ENCODE measurements at regions not wholly inside any gene's neighbourhood (a gene's known extent, or its start where the extent isn't known, plus 50 kb on each side); places are given as distances from the start of the nearest gene placed in this dataset.

DNA sequence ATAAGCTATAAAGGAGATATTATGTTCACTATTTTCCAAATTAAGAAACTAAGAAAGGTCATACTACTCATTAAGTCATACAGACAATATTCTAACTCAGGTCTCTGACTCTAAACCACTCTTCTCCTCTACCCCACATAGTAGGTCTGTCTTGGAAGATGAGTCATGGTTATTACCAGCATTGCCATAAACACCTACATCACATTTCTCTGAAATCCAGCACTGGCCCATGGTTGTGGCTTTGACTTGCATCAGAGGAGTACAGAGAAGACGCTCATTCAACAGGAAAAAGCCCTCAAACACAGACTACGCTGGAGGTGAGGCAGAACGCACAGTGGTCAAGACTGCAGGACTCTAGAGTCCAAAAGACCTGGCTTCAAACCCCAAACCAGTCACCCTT is 476.8 kb downstream of the COG6 start:
- Histone ChIP-seq H3K4me1 (ENCODE audit: control insufficient read depth in 2 of 3, insufficient read depth in 2 of 3, low read depth in 1 of 3, low read length in 3 of 3) (peaks cover 0 to 3% (median 0%) of the 10 kb centered on the region in 3 donors), H3K9me3 (ENCODE audit: control insufficient read depth in 2 of 3, insufficient read depth in 1 of 3, low read length in 3 of 3) (no peaks in the 10 kb centered on the region), H3K36me3 (ENCODE audit: control insufficient read depth in 2 of 3, insufficient read depth in 3 of 3, low read length in 3 of 3) (no peaks in the 10 kb centered on the region), H3K27me3 (ENCODE audit: control insufficient read depth, insufficient read depth, low read length) (no peaks in the 10 kb centered on the region), H3K4me3 (ENCODE audit: low read length in 3 of 3) (no peak overlapping the region), H3K9ac (ENCODE audit: low read length in 3 of 3) (no peak overlapping the region), H3K27ac (ENCODE audit: low read depth in 2 of 2, low read length in 2 of 2) (no peak overlapping the region)
- intact Hi-C loops (cut with DNase I), result no loop called here
- no peak for FAIRE-seq
- DNase-seq, result no peak
- TF ChIP-seq, protein P1, sequence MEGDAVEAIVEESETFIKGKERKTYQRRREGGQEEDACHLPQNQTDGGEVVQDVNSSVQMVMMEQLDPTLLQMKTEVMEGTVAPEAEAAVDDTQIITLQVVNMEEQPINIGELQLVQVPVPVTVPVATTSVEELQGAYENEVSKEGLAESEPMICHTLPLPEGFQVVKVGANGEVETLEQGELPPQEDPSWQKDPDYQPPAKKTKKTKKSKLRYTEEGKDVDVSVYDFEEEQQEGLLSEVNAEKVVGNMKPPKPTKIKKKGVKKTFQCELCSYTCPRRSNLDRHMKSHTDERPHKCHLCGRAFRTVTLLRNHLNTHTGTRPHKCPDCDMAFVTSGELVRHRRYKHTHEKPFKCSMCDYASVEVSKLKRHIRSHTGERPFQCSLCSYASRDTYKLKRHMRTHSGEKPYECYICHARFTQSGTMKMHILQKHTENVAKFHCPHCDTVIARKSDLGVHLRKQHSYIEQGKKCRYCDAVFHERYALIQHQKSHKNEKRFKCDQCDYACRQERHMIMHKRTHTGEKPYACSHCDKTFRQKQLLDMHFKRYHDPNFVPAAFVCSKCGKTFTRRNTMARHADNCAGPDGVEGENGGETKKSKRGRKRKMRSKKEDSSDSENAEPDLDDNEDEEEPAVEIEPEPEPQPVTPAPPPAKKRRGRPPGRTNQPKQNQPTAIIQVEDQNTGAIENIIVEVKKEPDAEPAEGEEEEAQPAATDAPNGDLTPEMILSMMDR (IDR thresholded peaks at IDR 0.05; ENCODE audit: borderline replicate concordance, extremely low read depth, insufficient read depth), result no peak

DNA sequence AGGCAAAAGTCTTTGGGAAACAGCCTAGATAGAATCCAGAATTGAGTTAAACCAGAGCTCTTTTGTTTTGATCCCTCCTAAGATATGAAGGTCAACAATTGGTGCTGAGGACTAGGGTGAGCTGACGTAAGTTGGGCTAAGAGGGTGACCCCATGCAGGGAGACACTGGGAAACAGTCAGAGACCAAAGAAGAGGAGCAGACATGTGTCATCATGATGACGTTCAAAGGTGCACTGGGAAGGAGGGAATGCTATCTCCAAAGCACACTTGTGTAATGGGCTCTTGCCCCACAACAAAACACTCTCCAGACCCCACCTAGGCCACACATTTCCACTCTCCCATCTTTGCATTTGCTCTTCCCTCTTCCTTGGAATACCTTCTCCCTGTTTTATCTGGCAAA is 481.4 kb downstream of the COG6 start:
- Histone ChIP-seq H3K9me3 (ENCODE audit: control insufficient read depth in 2 of 3, insufficient read depth in 1 of 3, low read length in 3 of 3) (no peaks in the 10 kb centered on the region), H3K9ac (ENCODE audit: low read length in 3 of 3) (no peak overlapping the region), H3K27ac (ENCODE audit: low read depth in 2 of 2, low read length in 2 of 2) (no peak overlapping the region), H3K27me3 (ENCODE audit: control insufficient read depth, insufficient read depth, low read length) (no peaks in the 10 kb centered on the region), H3K4me3 (ENCODE audit: low read length in 3 of 3) (no peak overlapping the region), H3K4me1 (ENCODE audit: control insufficient read depth in 2 of 3, insufficient read depth in 2 of 3, low read depth in 1 of 3, low read length in 3 of 3) (no peaks in the 10 kb centered on the region), H3K36me3 (ENCODE audit: control insufficient read depth in 2 of 3, insufficient read depth in 3 of 3, low read length in 3 of 3) (no peaks in the 10 kb centered on the region)
- intact Hi-C loops (cut with DNase I), result no loop called here
- no peak for FAIRE-seq
- TF ChIP-seq, protein P1 (IDR thresholded peaks at IDR 0.05; ENCODE audit: borderline replicate concordance, extremely low read depth, insufficient read depth), result no peak
- DNase-seq, result no peak

DNA sequence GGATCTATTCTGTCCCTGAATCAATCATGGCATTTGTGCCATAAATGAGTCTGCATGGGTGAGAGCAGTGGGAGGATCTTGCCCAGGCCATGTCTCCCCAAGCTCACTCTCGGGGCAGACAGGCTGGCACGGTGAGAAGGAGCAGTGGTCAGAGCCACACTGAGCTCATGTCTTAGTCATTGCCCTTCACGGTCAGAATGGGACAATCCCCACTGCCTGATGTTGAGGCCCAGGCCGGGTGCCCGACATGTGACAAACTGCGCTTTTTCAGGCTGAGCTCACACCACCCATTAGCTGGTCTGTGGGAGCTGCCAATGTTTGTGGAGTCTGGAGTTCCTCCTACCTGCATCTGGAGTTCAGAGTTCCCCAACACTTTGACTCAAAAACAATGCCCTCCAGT is 481.9 kb downstream of the COG6 start:
- H3K9ac ChIP-seq (ENCODE audit: low read length in 3 of 3), result no peak overlapping the region
- intact Hi-C loops (cut with DNase I), result no loop called here
- TF ChIP-seq, protein P1 (IDR thresholded peaks at IDR 0.05; ENCODE audit: borderline replicate concordance, extremely low read depth, insufficient read depth), result no peak
- H3K36me3 ChIP-seq (ENCODE audit: control insufficient read depth in 2 of 3, insufficient read depth in 3 of 3, low read length in 3 of 3), result no peaks in the 10 kb centered on the region
- H3K27me3 ChIP-seq (ENCODE audit: control insufficient read depth, insufficient read depth, low read length), result no peaks in the 10 kb centered on the region
- H3K27ac ChIP-seq (ENCODE audit: low read depth in 2 of 2, low read length in 2 of 2), result no peak overlapping the region
- FAIRE-seq (no peak), DNase-seq (no peak)
- H3K4me1 ChIP-seq (ENCODE audit: control insufficient read depth in 2 of 3, insufficient read depth in 2 of 3, low read depth in 1 of 3, low read length in 3 of 3), result no peaks in the 10 kb centered on the region
- H3K4me3 ChIP-seq (ENCODE audit: low read length in 3 of 3), result no peak overlapping the region
- no peaks in the 10 kb centered on the region for H3K9me3 ChIP-seq (ENCODE audit: control insufficient read depth in 2 of 3, insufficient read depth in 1 of 3, low read length in 3 of 3)

DNA sequence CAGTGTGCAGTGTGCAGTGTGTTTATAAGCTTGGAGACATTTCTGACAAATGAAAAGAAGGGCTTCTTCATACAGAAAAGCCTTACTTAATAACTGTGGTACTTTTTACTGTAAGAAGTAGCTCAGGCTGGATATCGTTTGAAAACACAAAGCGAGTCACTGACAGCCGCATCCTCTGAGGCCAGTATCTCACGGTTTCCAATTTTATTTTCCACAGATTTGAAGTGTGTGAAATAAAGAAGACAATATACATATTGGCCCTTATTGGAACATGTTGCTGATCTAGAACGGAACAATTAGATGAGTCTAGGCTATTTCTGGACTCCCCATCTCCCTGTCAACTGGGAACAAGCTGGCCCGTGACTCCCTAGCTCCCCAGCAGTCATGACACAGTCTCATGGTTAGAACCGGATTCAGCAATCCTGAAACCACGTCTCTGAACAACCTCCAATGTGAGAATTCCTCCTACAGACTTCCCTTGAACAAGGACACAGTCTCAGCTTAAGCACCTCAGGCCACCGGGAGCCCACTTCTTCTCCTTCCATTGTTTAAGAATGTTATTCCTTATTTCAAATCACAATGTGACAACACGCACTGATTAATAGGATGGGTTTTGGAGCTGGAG is 484.5 kb downstream of the COG6 start:
- Histone ChIP-seq H3K9ac (ENCODE audit: low read length in 3 of 3) (no peak overlapping the region), H3K36me3 (ENCODE audit: control insufficient read depth in 2 of 3, insufficient read depth in 3 of 3, low read length in 3 of 3) (no peaks in the 10 kb centered on the region), H3K9me3 (ENCODE audit: control insufficient read depth in 2 of 3, insufficient read depth in 1 of 3, low read length in 3 of 3) (no peaks in the 10 kb centered on the region), H3K27ac (ENCODE audit: low read depth in 2 of 2, low read length in 2 of 2) (no peak overlapping the region), H3K27me3 (ENCODE audit: control insufficient read depth, insufficient read depth, low read length) (no peaks in the 10 kb centered on the region), H3K4me3 (ENCODE audit: low read length in 3 of 3) (no peak overlapping the region), H3K4me1 (ENCODE audit: control insufficient read depth in 2 of 3, insufficient read depth in 2 of 3, low read depth in 1 of 3, low read length in 3 of 3) (no peaks in the 10 kb centered on the region)
- TF ChIP-seq, protein P1 (IDR thresholded peaks at IDR 0.05; ENCODE audit: borderline replicate concordance, extremely low read depth, insufficient read depth), result no peak
- intact Hi-C loops (cut with DNase I), result no loop called here
- no peak for FAIRE-seq
- no peak for DNase-seq
